ENCODE measurements at regions not wholly inside any gene's neighbourhood (a gene's known extent, or its start where the extent isn't known, plus 50 kb on each side); places are given as distances from the start of the nearest gene placed in this dataset.

DNA sequence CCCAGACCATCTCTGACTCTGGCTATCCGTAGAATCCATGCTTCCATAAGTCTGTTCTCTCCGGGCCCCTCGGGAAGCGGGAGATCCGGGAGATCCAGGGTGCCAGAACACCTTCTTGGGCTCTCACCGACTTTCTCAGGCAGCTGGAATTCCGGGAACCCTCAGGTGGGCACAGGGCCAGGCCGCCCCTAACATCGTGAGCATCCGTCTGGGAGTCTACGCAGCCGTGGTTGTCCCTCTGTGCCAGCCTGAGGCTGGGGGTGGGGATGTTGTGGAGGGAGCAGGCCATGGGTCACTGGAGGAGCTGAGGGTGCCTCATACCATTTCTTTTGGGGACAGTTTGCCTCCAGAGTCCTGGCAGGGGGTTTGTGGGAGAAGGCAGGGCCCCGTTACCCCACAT is 92.3 kb upstream of the COL5A1 start:
- Histone ChIP-seq H3K9ac (replicated peaks in 1 of 4; ENCODE audit: extremely low read depth in 1 of 4, low read depth in 3 of 4, low read length in 3 of 4) (no peak overlapping the region), H4K20me1 (replicated peaks in 1 of 2; ENCODE audit: control insufficient read depth in 1 of 2, insufficient read depth in 2 of 2, low read length in 2 of 2) (no peaks in the 10 kb centered on the region), H3K27ac (ENCODE audit: low read depth, low read length) (no peak overlapping the region), H3K4me1 (replicated peaks in 1 of 4; ENCODE audit: control insufficient read depth in 3 of 4, insufficient read depth in 4 of 4, low read length in 3 of 4) (peaks cover 3 to 12% (median 6%) of the 10 kb centered on the region in 4 experiments; a peak in 5 of 7 replicates), H3K36me3 (ENCODE audit: control insufficient read depth in 2 of 4, insufficient read depth in 4 of 4, low read length in 3 of 4) (no peaks in the 10 kb centered on the region), H4K8ac (ENCODE audit: extremely low read depth, insufficient read depth, low read length) (no peak overlapping the region), H3K18ac (ENCODE audit: extremely low read depth, low read length) (no peak overlapping the region), H3K79me2 (ENCODE audit: control insufficient read depth in 1 of 2, insufficient read depth in 2 of 2, low read length in 2 of 2) (no peaks in the 10 kb centered on the region), H2BK120ac (replicated peaks; ENCODE audit: low read depth, low read length) (no peak overlapping the region), H2BK5ac (ENCODE audit: low read depth, low read length) (no peak overlapping the region), H3K4me2 (ENCODE audit: insufficient read depth in 1 of 2, low read depth in 2 of 2, low read length in 2 of 2) (no peak overlapping the region), H3K23me2 (ENCODE audit: low read depth, low read length) (no peaks in the 10 kb centered on the region), H3K23ac (ENCODE audit: insufficient read length) (no peak overlapping the region), H3K14ac (ENCODE audit: insufficient read length) (no peak overlapping the region), H3K27me3 (replicated peaks in 1 of 4; ENCODE audit: control insufficient read depth in 3 of 4, extremely low read depth in 1 of 4, insufficient read depth in 3 of 4, low read length in 3 of 4) (no peaks in the 10 kb centered on the region), H2BK15ac (ENCODE audit: low read length) (no peak overlapping the region), H2AFZ (ENCODE audit: low read length) (no peak overlapping the region), H4K5ac (ENCODE audit: insufficient read length, low read depth, low read length) (no peak overlapping the region), H2AK5ac (ENCODE audit: low read depth, low read length) (no peak overlapping the region), H3K4me3 (ENCODE audit: extremely low read depth in 1 of 4, insufficient read depth in 2 of 4, low read depth in 3 of 4, low read length in 4 of 4) (no peak overlapping the region), H3K9me3 (ENCODE audit: insufficient read depth in 2 of 2, low read depth in 1 of 2, low read length in 1 of 2) (no peaks in the 10 kb centered on the region), H3K4ac (replicated peaks; ENCODE audit: insufficient read length, low read depth, low read length) (no peak overlapping the region), H4K91ac (replicated peaks; ENCODE audit: insufficient read length, low read length) (no peak overlapping the region), H3K56ac (replicated peaks; ENCODE audit: insufficient read length, low read depth, low read length) (no peak overlapping the region), H2BK12ac (ENCODE audit: low read depth, low read length) (no peak overlapping the region), H3K79me1 (ENCODE audit: low read depth, low read length) (no peaks in the 10 kb centered on the region), H2BK20ac (ENCODE audit: low read length) (no peak overlapping the region)
- ChIA-PET POLR2A (ENCODE audit: partially characterized antibody) (no interaction called here), CTCF (ENCODE audit: partially characterized antibody) (interaction anchor here (0.6 to 1.5 kb wide), 2 partner anchors 24 to 93 kb away, joined by 3 read pairs; no protein-coding TSS in a partner anchor)
- FAIRE-seq (no peak), DNase-seq (ENCODE audit: low read depth in 1 of 2, low spot score in 2 of 2) (no peak)
- no peak for TF ChIP-seq HDAC6 (IDR thresholded peaks at IDR 0.05; ENCODE audit: low read depth, low read length)
- no peak for TF ChIP-seq POLR2AphosphoS5 (IDR thresholded peaks at IDR 0.05; ENCODE audit: low read depth, low read length)
- no peak for TF ChIP-seq CHD2 (IDR thresholded peaks at IDR 0.05; ENCODE audit: low read length)
- TF ChIP-seq CEBPB (IDR thresholded peaks at IDR 0.05; ENCODE audit: low read depth, low read length) = no peak
- TF ChIP-seq CBX8 (IDR thresholded peaks at IDR 0.05; ENCODE audit: borderline replicate concordance, low read depth, low read length) = no peak
- no peak for TF ChIP-seq RNF2 (IDR thresholded peaks at IDR 0.05; ENCODE audit: borderline replicate concordance, low read depth, low read length, missing control alignments, poor library complexity, severe bottlenecking)
- no peak for TF ChIP-seq SRF (IDR thresholded peaks at IDR 0.05; ENCODE audit: low read depth, low read length)
- TF ChIP-seq EZH2 (IDR thresholded peaks at IDR 0.05; ENCODE audit: low read depth, low read length, severe bottlenecking) = no peak
- WGBS, 2 experiments (ENCODE audit: extremely low coverage in 1 of 2, insufficient coverage in 1 of 2, insufficient read length in 1 of 2, insufficient replicate concordance in 2 of 2, low coverage in 1 of 2, low lambda C conversion rate in 2 of 2, missing lambda C conversion rate in 1 of 2) = 82% methylated on average over 13 of the region's 13 CpGs; no CpG with 5 or more reads in 1 of the 2 experiments
